ENCODE measurements at regions not wholly inside any gene's neighbourhood (a gene's known extent, or its start where the extent isn't known, plus 50 kb on each side); places are given as distances from the start of the nearest gene placed in this dataset.

GRCh38 chr18:73933685-73934084 is 213.9 kb downstream of the FBXO15 start:
- TF ChIP-seq, protein P1, sequence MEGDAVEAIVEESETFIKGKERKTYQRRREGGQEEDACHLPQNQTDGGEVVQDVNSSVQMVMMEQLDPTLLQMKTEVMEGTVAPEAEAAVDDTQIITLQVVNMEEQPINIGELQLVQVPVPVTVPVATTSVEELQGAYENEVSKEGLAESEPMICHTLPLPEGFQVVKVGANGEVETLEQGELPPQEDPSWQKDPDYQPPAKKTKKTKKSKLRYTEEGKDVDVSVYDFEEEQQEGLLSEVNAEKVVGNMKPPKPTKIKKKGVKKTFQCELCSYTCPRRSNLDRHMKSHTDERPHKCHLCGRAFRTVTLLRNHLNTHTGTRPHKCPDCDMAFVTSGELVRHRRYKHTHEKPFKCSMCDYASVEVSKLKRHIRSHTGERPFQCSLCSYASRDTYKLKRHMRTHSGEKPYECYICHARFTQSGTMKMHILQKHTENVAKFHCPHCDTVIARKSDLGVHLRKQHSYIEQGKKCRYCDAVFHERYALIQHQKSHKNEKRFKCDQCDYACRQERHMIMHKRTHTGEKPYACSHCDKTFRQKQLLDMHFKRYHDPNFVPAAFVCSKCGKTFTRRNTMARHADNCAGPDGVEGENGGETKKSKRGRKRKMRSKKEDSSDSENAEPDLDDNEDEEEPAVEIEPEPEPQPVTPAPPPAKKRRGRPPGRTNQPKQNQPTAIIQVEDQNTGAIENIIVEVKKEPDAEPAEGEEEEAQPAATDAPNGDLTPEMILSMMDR (IDR thresholded peaks at IDR 0.05; ENCODE audit: low read depth, low read length): no peak
- no peak for TF ChIP-seq EZH2phosphoT487 (IDR thresholded peaks at IDR 0.05; ENCODE audit: low read depth)

Measured in OCI-LY3 (cell line).